ENCODE measurements at regions not wholly inside any gene's neighbourhood (a gene's known extent, or its start where the extent isn't known, plus 50 kb on each side); places are given as distances from the start of the nearest gene placed in this dataset.
"Not testable (repeated sequence)": the region's sequence is repeated elsewhere in the genome, so short reads cannot be mapped to it uniquely, and the experiment has no call there.

GRCh38 chr5:12080761-12081160 is 176.5 kb upstream of the CTNND2 start:
- no peak for DNase-seq

GRCh38 chr5:12078286-12078685 is 174.0 kb upstream of the CTNND2 start:
- DNase-seq = not testable (repeated sequence)

GRCh38 chr5:12073426-12073825 is 169.2 kb upstream of the CTNND2 start:
- no peak for DNase-seq

GRCh38 chr5:12072441-12072840 is 168.2 kb upstream of the CTNND2 start:
- DNase-seq = no peak

- no peak for DNase-seq
Observed at GRCh38 chr5:12071455-12071854, 167.2 kb upstream of the CTNND2 start.

GRCh38 chr5:12023614-12024241 is 119.5 kb upstream of the CTNND2 start:
- peak; percentile 41 for DNase-seq

- no peak for DNase-seq
Observed at GRCh38 chr5:12022444-12022843, 118.2 kb upstream of the CTNND2 start.

GRCh38 chr5:12019306-12019705 is 115.1 kb upstream of the CTNND2 start:
- no peak for DNase-seq

- no peak for DNase-seq
Observed at GRCh38 chr5:12017007-12017406, 112.8 kb upstream of the CTNND2 start.

- DNase-seq = no peak
Observed at GRCh38 chr5:12016159-12016746, 112.0 kb upstream of the CTNND2 start.

- no peak for DNase-seq
Observed at GRCh38 chr5:12013351-12013750, 109.1 kb upstream of the CTNND2 start.

GRCh38 chr5:12003680-12004079 is 99.4 kb upstream of the CTNND2 start:
- no peak for DNase-seq

GRCh38 chr5:11998397-11998796 is 94.2 kb upstream of the CTNND2 start:
- no peak for DNase-seq

GRCh38 chr5:11997942-11998341 is 93.7 kb upstream of the CTNND2 start:
- no peak for DNase-seq

GRCh38 chr5:11992518-11992917 is 88.3 kb upstream of the CTNND2 start:
- DNase-seq = no peak

- no peak for DNase-seq
Observed at GRCh38 chr5:11985993-11986392, 81.7 kb upstream of the CTNND2 start.

- no peak for DNase-seq
Observed at GRCh38 chr5:11984196-11984595, 80.0 kb upstream of the CTNND2 start.

- DNase-seq = no peak
Observed at GRCh38 chr5:11981986-11982385, 77.7 kb upstream of the CTNND2 start.

- DNase-seq = no peak
Observed at GRCh38 chr5:11977904-11978303, 73.7 kb upstream of the CTNND2 start.

GRCh38 chr5:11973469-11973868 is 69.2 kb upstream of the CTNND2 start:
- DNase-seq = no peak

- no peak for DNase-seq
Observed at GRCh38 chr5:11963227-11963626, 59.0 kb upstream of the CTNND2 start.

- no peak for DNase-seq
Observed at GRCh38 chr5:11962122-11962521, 57.9 kb upstream of the CTNND2 start.

- no peak for DNase-seq
Observed at GRCh38 chr5:11958321-11958720, 54.1 kb upstream of the CTNND2 start.

- no peak for DNase-seq
Observed at GRCh38 chr5:11955331-11955730, 51.1 kb upstream of the CTNND2 start.
